BE2C (cell line): ENCODE measurements at regions not wholly inside any gene's neighbourhood (a gene's known extent, or its start where the extent isn't known, plus 50 kb on each side); places are given as distances from the start of the nearest gene placed in this dataset.

Experiments used
- DNase-seq: peaks from one replicate; pipeline ENCODE4 v3.0.0-alpha.2; 2020
- H3K27me3 ChIP-seq: fragments of 250-450 bp; sonication (Bioruptor Pico); 2 replicates; pipeline ENCODE4 v1.5.1; 2020; ENCODE audit warnings: mild to moderate bottlenecking
- H3K36me3 ChIP-seq: fragments of 250-450 bp; sonication (Bioruptor Pico); 2 replicates; pipeline ENCODE4 v1.5.1; 2020; ENCODE audit warnings: mild to moderate bottlenecking
- H3K4me1 ChIP-seq: fragments of 250-450 bp; sonication (Bioruptor Pico); 2 replicates; pipeline ENCODE4 v1.5.1; 2020
- H3K4me3 ChIP-seq: 2 replicates; pipeline ENCODE4 v1.5.1; 2011; ENCODE audit warnings: low read depth, low read length
- H3K9me3 ChIP-seq: fragments of 250-450 bp; sonication (Bioruptor Pico); 2 replicates; pipeline ENCODE4 v1.5.1; 2020
- TF ChIP-seq, protein P1 (sequence below): IDR thresholded peaks from 2 replicates; pipeline ENCODE4 v1.5.1; 2012; ENCODE audit warnings: mild to moderate bottlenecking, low read depth, low read length

DNA sequence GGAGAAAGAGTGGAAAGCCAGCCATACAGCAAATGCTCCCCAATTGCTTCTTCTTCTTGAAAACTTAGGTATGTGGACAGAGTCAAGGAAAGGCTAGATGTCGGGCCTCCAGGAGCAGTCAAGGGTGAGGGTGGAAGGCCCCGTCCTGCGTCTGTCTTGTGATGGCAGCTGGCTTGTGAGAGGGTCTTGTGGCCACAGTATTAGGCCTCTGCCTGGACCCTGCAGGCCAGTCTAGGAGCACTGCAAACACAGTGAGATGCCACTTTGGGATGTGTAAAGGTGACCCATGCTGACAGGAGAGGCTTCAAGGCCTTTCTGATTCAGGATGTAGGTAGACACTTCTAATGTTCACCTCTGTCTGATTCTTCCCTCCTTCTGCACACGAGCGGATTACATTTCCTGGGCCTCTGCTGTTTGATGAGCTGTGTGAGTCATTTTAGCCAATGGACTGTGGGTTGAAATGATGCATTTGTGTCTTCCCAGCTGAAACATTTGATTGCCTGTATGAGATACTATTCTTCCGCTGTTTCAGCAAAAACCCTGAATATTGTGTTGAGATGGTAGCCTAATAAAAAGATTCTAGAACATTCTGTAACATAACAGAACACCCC is 135.4 kb downstream of the EMX2 start:
- TF ChIP-seq, protein P1, sequence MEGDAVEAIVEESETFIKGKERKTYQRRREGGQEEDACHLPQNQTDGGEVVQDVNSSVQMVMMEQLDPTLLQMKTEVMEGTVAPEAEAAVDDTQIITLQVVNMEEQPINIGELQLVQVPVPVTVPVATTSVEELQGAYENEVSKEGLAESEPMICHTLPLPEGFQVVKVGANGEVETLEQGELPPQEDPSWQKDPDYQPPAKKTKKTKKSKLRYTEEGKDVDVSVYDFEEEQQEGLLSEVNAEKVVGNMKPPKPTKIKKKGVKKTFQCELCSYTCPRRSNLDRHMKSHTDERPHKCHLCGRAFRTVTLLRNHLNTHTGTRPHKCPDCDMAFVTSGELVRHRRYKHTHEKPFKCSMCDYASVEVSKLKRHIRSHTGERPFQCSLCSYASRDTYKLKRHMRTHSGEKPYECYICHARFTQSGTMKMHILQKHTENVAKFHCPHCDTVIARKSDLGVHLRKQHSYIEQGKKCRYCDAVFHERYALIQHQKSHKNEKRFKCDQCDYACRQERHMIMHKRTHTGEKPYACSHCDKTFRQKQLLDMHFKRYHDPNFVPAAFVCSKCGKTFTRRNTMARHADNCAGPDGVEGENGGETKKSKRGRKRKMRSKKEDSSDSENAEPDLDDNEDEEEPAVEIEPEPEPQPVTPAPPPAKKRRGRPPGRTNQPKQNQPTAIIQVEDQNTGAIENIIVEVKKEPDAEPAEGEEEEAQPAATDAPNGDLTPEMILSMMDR: no peak
- DNase-seq: no peak
- Histone ChIP-seq H3K4me1 (no peaks in the 10 kb centered on the region), H3K4me3 (no peak overlapping the region), H3K9me3 (no peaks in the 10 kb centered on the region), H3K36me3 (no peaks in the 10 kb centered on the region), H3K27me3 (0 out of 2 replicates have a peak, but pooled peaks cover 4% of the 10 kb centered on the region)

DNA sequence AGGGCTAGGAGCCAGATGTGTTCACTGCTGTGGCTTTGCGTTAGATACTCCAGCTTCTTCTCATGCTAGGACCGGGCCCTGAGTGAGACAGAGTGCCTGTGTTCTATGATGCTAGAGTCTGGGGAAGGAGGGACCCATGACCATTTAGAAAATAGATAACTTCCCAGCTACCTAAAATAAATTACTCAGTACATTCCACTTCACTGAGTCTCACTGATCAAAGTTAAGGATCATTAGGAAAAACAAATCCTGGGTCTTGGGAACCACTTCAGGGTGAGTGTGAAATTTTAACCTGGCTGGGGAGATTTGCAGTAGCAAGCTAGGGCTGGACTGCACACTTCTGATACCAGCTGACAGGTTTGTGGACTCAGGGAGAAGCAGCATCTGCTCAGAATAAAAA is 138.1 kb downstream of the EMX2 start:
- no peak for DNase-seq
- TF ChIP-seq, protein P1: no peak
- Histone ChIP-seq H3K27me3 (no peaks in the 10 kb centered on the region), H3K4me1 (no peaks in the 10 kb centered on the region), H3K36me3 (no peaks in the 10 kb centered on the region), H3K4me3 (no peak overlapping the region), H3K9me3 (no peaks in the 10 kb centered on the region)

DNA sequence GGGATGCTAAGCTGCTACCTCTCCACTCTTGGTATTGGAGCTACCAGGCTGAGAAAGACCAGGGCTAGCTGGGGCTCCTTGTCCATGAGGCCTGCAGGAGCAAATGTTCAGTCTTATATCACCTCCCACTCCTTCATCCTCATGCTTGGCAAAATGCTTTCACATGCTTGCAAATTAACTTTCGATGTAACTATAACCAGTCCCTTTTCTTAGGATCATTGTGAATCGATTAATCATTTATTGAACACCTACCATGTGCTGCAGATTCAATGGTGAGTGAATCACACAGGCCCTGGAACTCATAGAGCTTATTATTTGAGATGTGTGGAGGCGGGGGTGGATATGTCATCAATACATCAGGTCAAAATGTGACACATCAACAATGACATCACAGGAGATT is 138.6 kb downstream of the EMX2 start:
- no peak for DNase-seq
- Histone ChIP-seq H3K36me3 (no peaks in the 10 kb centered on the region), H3K4me3 (no peak overlapping the region), H3K27me3 (no peaks in the 10 kb centered on the region), H3K4me1 (no peaks in the 10 kb centered on the region), H3K9me3 (no peaks in the 10 kb centered on the region)
- TF ChIP-seq, protein P1: no peak

DNA sequence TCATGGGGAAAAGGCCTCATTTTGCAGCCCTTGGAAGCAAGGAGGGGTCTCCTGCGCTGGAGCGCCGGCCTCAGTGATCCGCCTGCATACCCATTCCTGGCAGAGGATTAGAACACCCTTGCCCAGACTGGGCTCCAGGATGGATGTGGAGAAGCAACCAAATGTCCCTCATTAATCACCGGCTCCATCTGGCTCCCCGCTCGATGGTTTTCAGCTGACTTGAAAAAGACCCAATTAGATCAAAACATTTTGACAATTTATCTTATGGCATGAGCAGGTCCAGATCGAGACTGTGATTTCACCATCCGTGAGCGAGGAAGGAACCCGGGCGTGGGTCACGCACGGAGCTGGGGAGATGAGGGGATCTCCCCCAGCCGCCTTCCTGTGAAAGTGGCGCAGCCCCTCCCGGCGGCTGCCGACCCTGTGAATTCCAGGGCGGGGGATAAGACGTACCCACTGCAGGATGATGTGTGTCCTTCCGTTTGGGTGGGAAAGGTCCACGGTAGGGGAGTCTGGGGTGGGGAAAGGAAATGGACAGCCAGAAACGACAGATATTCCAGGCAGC is 141.6 kb downstream of the EMX2 start:
- Histone ChIP-seq H3K9me3 (no peaks in the 10 kb centered on the region), H3K36me3 (no peaks in the 10 kb centered on the region), H3K4me1 (no peaks in the 10 kb centered on the region), H3K27me3 (no peaks in the 10 kb centered on the region), H3K4me3 (no peak overlapping the region)
- TF ChIP-seq, protein P1: no peak
- no peak for DNase-seq

DNA sequence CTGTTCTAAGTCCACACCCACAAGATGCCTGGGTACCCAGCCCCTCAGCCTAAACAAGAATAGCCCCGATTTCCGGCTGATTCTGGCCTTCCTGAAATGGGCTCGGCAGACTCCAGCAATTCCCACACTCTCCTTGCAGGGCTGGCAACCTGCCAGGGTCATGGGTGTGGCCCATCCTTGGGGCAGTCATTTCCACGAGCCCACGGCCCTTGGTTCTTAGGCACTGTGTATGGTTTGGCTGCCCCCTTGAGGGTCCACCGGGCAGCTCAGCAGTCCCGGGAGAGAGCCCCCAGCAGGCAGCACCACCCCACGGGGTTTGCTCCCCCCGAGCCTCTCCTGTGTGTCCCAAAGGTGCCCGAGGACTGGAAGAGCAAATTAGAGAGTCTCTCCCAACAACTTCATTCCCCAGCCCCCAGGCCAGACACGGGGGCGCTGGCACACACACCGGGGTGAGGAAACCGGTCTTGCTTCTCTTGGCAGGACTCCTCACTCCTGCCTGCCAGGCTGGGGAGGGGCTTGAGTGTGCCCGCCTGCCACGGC is 142.2 kb downstream of the EMX2 start:
- no peaks in the 10 kb centered on the region for H3K36me3 ChIP-seq
- H3K4me1 ChIP-seq: no peaks in the 10 kb centered on the region
- H3K27me3 ChIP-seq: no peaks in the 10 kb centered on the region
- DNase-seq: no peak
- H3K4me3 ChIP-seq: no peak overlapping the region
- H3K9me3 ChIP-seq: no peaks in the 10 kb centered on the region
- TF ChIP-seq, protein P1: no peak

DNA sequence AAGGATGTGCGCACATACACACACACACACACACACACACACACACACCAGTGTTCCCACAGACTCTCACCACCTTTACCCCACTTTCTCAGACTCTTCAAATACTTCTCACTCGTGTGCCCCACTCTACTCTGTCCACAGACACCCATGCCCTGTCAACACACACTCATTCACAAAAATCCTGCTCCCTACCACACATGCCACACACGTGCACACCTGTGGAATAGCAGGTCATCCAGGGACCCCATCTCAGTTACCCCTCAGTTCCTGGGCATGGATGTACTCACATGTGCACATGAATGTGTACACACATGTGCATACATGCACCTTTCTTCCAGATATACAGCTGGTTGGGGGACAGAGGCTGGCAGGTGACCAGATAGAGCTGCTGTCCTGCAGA is 142.9 kb downstream of the EMX2 start:
- Histone ChIP-seq H3K4me1 (no peaks in the 10 kb centered on the region), H3K36me3 (no peaks in the 10 kb centered on the region), H3K27me3 (no peaks in the 10 kb centered on the region), H3K4me3 (no peak overlapping the region), H3K9me3 (no peaks in the 10 kb centered on the region)
- DNase-seq: no peak
- TF ChIP-seq, protein P1: no peak
